Ishikawa (cell line): ENCODE measurements at regions not wholly inside any gene's neighbourhood (a gene's known extent, or its start where the extent isn't known, plus 50 kb on each side); places are given as distances from the start of the nearest gene placed in this dataset.

ENCODE experiments used
- CEBPB ChIP-seq: IDR thresholded peaks from 2 replicates; pipeline ENCODE4 v1.6.1; 2012
- CREB1 ChIP-seq: IDR thresholded peaks from 2 replicates; pipeline ENCODE4 v1.6.1; 2012; ENCODE audit warnings: low read depth
- EGR1 ChIP-seq: IDR thresholded peaks from 2 replicates; pipeline ENCODE4 v1.6.1; 2012
- EP300 ChIP-seq: IDR thresholded peaks from 2 replicates; pipeline ENCODE4 v1.6.1; 2012; ENCODE audit warnings: borderline replicate concordance
- RAD21 ChIP-seq: IDR thresholded peaks from 2 replicates; pipeline ENCODE4 v1.6.1; 2012; ENCODE audit warnings: low read depth
- REST ChIP-seq: IDR thresholded peaks from 2 replicates; pipeline ENCODE4 v1.6.1; 2012; ENCODE audit warnings: low read depth, mild to moderate bottlenecking
- TCF12 ChIP-seq: IDR thresholded peaks from 2 replicates; pipeline ENCODE4 v1.6.1; 2012; ENCODE audit warnings: low read depth
- YY1 ChIP-seq: IDR thresholded peaks from 2 replicates; pipeline ENCODE4 v1.6.1; 2012; ENCODE audit warnings: low read depth
- ZBTB7A ChIP-seq: IDR thresholded peaks from 2 replicates; pipeline ENCODE4 v1.6.1; 2012; ENCODE audit warnings: low read depth
- TF ChIP-seq, protein P1 (sequence below): IDR thresholded peaks from 2 replicates; pipeline ENCODE4 v1.6.1; 2012

DNA sequence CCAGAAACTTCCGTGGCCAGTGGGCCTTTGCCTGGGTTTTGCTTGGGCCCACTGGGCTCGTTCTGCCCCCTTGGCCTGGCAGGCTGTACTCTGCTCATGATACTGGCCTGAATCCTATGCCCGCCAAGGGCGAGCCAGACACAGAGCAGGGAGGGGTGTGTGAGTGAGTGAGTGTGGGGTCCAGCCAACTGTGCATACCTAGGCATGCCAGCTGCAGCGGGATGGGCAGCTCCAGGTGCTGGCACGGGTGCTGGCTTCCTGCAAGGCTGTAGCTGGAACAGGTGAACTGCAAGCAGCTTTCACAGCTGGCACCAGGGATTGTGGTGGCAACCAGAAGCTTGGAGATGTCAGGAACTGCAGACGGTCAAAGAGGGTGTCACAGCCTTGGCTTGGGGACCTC lies 1276.4 kb downstream of the SLC16A7 start:
- no peak for TF ChIP-seq CREB1
- TF ChIP-seq EGR1: no peak
- no peak for TF ChIP-seq ZBTB7A
- TF ChIP-seq CEBPB: no peak
- TF ChIP-seq RAD21: no peak
- no peak for TF ChIP-seq REST
- TF ChIP-seq YY1: no peak
- no peak for TF ChIP-seq EP300
- TF ChIP-seq TCF12: no peak
- TF ChIP-seq, protein P1, sequence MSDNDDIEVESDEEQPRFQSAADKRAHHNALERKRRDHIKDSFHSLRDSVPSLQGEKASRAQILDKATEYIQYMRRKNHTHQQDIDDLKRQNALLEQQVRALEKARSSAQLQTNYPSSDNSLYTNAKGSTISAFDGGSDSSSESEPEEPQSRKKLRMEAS: no peak
